HG03139 (cell line): ENCODE measurements at regions not wholly inside any gene's neighbourhood (a gene's known extent, or its start where the extent isn't known, plus 50 kb on each side); places are given as distances from the start of the nearest gene placed in this dataset.
"Not testable (repeated sequence)": the region's sequence is repeated elsewhere in the genome, so short reads cannot be mapped to it uniquely, and the experiment has no call there.

Experiments used
- ATAC-seq: cut with Tn5 transposase; IDR thresholded peaks from one replicate; pipeline ENCODE4 v1.9.1; 2021; ENCODE audit not compliant: unreplicated experiment

DNA sequence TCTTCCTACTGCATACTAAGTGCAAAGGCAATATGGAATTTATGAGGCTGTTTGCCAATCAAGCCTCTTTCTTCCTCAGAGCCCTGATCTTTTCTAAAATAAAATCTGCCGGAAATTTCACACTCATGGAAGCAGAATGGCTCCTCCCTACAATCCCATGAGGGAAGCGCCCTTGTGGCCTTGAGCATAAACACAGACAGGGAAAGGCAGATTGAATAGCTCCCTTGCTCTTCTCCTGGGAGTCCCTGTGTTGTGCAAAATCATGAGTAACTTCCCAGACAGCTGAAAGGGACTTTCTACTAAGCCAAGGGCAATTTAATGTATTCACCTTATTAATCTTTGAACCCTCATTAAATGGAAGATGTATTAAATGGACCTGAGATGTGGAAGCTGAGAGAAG is 226.1 kb upstream of the PIK3R1 start:
- no peak for ATAC-seq

GRCh38 chr5:67986761-67987160 is 228.8 kb upstream of the PIK3R1 start:
- ATAC-seq: no peak

DNA sequence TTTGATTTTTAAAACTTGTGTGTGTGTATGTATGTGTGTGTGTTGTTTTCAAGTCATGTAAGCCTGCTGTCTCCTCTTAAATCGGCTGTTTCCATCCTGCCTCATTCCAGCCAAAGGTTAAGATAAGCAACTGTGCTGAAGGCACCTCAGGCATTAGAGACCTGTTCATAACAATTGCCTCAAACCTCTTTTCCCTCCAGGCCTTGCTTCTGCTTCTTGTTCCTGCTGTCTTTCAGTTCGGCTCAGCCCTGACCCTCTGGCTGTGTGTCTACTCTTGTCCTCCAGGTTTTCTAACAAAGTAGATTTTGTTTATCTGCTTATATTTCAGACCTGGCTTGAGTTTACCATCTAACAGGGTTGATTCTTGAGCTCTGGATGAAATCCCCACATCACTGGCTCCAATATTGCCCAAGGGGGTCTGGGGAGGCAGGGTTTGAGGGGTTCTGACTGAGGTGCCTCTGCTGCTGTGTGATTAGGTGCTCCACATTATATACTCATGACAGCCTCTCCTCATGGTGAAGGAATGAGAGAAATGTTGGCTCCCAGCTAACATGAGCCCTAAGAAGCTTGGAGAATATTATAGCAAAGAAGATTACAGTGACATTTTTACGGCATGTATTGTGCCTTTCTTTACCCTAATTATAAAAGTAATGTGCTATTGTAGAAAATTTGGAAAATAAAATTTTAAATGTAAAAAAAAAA is 229.7 kb upstream of the PIK3R1 start:
- ATAC-seq: no peak

DNA sequence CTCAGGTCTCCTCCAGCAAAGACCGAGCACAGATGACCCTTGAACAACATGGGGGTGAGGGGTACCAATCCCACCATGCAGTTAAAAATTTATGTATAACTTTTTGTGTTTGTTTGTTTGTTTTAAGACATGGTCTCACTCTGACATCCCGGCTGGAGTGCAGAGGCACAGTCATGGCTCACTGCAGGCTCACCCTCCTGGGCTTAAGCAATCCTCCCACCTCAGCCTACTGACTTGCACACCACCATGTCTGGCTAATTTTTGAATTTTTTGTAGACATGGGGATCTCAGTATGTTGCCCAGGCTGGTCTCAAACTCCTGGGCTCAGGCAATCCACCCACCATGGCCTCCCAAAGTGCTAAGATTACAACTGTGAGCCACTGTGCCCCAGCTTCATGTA is 231.0 kb upstream of the PIK3R1 start:
- ATAC-seq: no peak

DNA sequence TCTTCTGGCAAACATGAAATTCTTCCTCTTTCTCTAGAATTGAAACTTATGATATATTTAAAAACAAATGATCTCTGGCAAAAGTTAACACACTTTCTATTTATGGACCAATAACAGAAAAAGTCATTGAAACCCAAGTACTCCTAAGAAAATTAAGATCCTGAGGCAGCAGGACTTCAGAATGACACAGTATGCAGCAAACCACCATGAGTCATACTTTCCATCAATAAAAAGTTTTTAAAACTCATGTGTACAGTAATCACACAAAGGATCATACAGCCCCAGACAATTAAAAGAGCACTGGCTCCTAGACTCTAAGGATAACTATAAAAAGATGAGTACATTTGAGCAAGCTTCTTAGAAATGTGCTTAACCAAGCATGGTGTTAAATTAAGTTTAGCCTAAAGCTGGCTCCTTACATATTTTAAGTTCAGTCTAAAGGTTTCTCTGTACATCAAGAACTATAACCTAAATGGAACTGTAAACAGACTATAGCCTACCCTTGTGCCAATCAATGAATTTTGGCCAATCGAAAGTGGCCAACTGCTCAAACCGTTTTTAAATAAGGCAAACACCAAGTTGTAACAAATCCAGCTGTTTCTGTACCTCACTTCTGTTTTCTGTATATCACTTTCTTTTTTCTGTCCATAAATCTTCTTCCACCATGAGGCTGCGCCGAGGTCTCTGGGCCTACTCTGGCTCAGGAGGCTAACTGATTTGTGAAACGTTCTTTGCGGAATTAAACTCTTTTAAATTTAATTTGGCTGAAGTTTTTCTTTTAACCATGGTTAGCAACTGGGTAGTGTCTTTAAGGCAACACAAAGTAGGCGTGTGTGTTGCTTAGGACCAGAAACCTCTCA is 232.1 kb upstream of the PIK3R1 start:
- ATAC-seq: no peak

GRCh38 chr5:67982160-67982559 is 233.4 kb upstream of the PIK3R1 start:
- ATAC-seq: not testable (repeated sequence)

DNA sequence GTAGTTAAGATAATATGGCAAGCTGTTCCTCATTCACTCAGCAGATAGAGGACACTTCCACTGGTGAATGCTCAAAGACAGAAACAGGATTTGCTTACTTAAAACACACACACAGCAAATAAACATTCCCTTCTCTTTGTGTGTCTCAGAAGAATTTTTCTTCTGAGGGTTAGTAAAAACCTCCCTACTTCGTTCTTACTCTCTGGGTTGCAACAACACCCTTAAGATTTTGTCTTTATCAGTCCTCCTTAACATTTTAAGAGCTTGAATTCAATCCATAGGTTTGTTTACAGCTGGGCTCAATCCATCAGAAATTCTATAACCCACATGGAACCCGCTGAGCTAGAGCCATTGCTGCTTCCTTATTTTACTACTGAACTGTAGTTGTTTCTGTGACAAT is 237.4 kb upstream of the PIK3R1 start:
- ATAC-seq: no peak

- no peak for ATAC-seq
These were observed 238.5 kb upstream of the PIK3R1 start for GRCh38 chr5:67976891-67977601.

GRCh38 chr5:67976181-67976580 is 239.4 kb upstream of the PIK3R1 start:
- ATAC-seq: no peak

- no peak for ATAC-seq
These were observed 241.1 kb upstream of the PIK3R1 start for GRCh38 chr5:67974471-67974870.

DNA sequence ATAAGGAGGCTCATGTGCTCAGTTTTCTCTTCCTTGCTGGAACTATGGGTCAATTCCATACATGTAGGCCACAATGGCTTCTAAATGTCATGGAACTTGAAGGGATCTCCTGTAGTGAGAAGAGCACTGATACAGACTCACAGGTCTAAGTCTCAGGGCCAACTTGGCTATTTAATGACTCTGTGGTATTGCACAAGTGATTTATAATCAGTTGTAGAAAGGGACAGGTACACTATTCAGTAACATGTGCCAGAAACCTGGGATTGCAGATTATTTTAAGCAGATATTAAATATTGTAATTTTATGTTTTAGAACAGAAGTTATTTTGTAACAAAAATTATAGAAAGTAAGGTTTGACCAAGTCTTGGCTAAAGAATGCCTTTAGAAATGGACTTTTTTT is 241.5 kb upstream of the PIK3R1 start:
- ATAC-seq: no peak

DNA sequence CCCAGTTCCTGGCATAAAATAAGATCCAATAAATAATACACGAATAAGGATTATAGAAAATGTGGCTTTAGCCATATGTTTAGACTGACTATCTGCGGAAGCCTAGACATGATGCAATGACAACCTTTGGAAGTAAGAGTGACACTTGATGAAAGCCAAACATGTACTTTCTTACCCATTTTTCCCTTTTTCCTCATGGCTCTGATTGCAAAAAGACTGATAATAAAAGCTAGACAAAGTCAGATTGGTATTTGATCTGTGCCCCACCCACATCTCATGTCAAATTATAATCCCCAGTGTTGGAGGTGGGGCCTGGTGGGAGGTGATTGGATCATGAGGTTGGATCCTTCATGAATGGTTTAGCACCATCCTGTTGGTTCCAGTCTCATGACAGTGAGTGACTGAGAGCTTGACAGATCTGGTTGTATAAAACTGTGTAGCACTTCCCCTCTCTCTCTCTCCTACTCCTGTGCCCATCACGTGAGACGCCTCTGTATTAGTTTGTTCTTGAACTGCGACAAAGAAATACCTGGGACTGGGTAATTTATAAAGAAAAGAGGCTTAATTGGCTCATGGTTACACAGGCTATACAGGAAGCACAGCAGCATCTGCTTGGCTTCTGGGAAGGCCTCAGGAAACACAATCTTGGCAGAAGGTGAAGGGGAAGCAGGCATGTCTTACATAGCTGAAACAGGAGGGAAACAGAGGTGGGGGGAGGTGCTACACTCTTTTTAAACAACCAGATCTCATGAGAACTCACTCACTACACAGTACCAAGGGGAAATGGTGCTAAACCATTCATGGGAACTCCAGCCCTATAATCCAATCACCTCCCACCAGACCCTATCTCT is 243.4 kb upstream of the PIK3R1 start:
- ATAC-seq: no peak

- no peak for ATAC-seq
These were observed 244.2 kb upstream of the PIK3R1 start for GRCh38 chr5:67971223-67971830.

- no peak for ATAC-seq
These were observed 245.9 kb upstream of the PIK3R1 start for GRCh38 chr5:67969631-67970030.

DNA sequence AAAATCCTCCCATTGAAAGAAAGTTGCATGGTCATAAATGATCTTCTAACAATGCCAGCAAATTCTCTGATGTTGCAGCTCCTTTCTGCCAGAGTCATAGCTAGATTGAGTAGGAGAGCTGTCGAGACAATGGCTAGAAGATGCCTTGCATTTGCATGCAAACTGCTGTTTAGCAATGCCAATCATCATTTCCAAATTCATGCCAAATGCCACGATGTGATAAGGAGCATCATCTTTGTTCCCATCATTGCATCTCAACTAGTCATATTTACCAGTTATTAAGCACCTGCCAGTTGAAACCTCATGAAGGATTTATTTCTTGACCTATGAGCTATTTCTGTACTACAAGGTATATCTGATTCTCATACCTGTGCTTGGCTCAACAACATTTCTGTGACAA is 246.4 kb upstream of the PIK3R1 start:
- no peak for ATAC-seq

DNA sequence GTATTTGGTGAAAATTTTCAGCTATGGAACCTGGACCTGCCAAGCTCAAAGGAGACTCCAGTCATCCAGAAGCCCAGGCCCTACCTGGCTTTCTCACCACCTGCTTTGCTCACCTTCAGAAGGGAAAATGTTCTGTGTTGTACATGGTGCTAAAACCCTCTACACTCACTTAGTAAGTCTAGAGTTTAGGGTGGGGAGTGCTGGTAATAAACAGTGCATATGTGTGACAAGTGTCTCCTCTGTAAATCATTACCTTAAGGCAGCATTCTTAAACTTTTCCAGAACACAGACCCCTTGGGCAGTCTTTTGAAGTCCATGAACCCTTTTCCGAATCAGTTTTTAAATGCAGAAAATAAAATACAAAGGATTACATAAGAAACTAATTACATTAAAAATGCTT is 248.8 kb upstream of the PIK3R1 start:
- ATAC-seq: no peak

DNA sequence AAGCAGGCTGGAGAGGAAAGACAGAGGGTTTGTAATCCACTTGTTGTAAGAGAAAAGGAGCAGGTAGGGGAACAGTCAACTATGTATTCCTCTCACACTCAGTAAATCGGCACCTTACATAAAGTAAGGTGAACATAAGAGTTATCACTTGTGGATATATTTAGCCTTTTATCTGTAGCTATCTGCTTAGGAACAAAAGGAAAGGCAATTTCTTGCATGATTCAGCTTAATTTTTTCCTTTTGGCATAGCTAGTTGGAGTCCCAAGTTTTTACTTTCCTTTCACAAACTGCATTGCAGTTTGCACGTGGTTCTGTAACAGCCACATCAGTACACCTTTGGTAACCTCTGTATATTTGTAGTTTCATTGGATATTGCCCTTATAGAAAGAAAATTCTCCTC is 250.9 kb upstream of the PIK3R1 start:
- no peak for ATAC-seq

- ATAC-seq: no peak
These were observed 251.6 kb upstream of the PIK3R1 start for GRCh38 chr5:67963789-67964519.

DNA sequence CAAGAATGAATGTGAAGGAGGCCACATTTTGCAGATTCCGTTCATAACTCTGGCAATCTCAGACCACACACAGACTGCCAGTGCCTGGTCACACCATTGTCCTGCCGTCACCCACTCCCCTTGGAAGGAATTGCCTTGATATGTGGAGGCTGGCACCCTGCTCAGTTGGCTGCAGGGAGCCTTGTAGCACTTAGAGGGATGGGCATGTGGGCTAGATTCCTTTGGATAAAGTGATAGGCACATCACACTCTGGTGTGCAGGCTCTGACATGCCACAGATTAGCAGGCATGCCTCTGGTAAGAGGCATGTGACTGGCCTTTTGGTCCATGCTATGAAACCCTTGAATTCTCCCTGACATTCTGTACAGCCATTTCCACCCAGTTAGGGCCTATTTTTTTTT is 254.6 kb upstream of the PIK3R1 start:
- no peak for ATAC-seq

GRCh38 chr5:67957374-67957773 is 258.2 kb upstream of the PIK3R1 start:
- ATAC-seq: no peak
